ENCODE measurements at regions not wholly inside any gene's neighbourhood (a gene's known extent, or its start where the extent isn't known, plus 50 kb on each side); places are given as distances from the start of the nearest gene placed in this dataset.
"Not testable (repeated sequence)": the region's sequence is repeated elsewhere in the genome, so short reads cannot be mapped to it uniquely, and the experiment has no call there.

DNA sequence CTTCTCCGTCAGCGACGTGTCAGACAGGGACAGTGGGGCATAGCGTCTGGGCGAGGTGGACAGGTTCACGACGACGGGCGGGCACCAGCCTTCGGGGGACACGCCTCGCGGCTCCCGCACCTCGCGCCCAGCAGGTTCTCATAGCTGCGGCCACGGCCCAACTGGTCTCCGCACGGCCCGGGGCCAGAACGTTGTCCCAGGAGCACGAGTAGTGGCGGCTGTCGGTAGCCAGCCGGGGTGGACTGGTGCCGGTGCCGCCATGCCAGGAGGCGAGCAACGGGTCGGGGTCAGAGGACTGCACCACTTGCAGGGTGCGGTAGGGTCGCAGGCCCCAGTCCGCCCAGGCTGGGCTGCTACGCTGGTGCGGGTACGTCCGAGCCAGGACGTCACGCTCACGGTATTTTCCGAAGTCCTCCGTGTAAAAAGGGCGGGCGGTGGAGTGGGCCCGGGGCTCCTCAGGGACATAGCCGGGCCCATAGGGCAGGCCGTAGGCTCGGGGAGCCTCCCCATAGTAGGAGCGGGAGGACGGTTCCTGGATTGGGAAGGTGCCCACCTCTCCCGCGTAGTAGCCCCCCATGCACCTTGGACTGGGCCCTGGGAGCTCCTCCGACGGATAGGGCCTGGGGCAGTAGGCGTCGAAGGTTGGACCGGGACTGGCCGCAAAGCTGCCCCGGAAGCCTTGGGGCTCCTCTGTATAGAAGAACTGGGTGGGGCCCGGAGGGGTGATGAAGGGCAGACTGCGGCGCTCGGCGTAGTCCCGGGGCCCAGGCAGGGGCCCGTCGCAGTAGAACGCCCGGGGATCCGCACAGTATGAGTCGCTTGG lies 301.2 kb downstream of the CCDC74A start:
- not testable (repeated sequence) for TF ChIP-seq CTCF (IDR thresholded peaks at IDR 0.05; ENCODE audit: borderline replicate concordance, extremely low read depth, low read length, poor library complexity, severe bottlenecking); EZH2 (IDR thresholded peaks at IDR 0.05; ENCODE audit: borderline replicate concordance, low read depth, low read length, severe bottlenecking)

All from DND-41 (cell line).